Fibroblast of the aortic adventitia (primary cell): ENCODE measurements at regions not wholly inside any gene's neighbourhood (a gene's known extent, or its start where the extent isn't known, plus 50 kb on each side); places are given as distances from the start of the nearest gene placed in this dataset.

Source experiments
- DNase-seq: peaks from one replicate; pipeline ENCODE4 v3.0.0-alpha.2; 2010; ENCODE audit warnings: low read depth
- H3K4me3 ChIP-seq: 2 replicates; pipeline ENCODE4 v1.5.1; 2011; ENCODE audit warnings: low read depth, mild to moderate bottlenecking, control low read depth, low read length, moderate library complexity
- TF ChIP-seq, protein P1 (sequence below): IDR thresholded peaks from 2 replicates; pipeline ENCODE4 v1.5.1; 2011; ENCODE audit warnings: mild to moderate bottlenecking, low read length, control low read depth, inconsistent platforms; ENCODE audit not compliant: insufficient read depth

DNA sequence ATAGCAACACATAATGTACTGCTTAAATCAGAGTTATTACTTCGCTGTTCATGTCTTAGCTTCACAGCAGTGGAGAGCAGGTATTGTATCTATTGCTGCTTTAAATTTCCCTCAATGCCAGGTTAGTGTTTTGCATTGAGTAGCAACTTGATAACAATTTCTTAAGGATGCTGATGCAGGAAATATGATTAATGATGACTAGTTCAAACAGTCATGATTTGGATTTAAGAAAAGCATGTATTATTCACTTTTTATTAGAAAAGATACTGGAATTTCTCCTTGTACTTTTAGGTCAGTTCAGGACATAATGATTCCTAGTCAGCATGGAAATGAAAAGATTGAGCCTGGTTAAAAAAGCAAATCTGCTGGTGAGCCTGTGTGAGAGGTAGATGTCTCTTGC lies 67.2 kb upstream of the ARHGAP29 start:
- no peak overlapping the region for H3K4me3 ChIP-seq
- TF ChIP-seq, protein P1, sequence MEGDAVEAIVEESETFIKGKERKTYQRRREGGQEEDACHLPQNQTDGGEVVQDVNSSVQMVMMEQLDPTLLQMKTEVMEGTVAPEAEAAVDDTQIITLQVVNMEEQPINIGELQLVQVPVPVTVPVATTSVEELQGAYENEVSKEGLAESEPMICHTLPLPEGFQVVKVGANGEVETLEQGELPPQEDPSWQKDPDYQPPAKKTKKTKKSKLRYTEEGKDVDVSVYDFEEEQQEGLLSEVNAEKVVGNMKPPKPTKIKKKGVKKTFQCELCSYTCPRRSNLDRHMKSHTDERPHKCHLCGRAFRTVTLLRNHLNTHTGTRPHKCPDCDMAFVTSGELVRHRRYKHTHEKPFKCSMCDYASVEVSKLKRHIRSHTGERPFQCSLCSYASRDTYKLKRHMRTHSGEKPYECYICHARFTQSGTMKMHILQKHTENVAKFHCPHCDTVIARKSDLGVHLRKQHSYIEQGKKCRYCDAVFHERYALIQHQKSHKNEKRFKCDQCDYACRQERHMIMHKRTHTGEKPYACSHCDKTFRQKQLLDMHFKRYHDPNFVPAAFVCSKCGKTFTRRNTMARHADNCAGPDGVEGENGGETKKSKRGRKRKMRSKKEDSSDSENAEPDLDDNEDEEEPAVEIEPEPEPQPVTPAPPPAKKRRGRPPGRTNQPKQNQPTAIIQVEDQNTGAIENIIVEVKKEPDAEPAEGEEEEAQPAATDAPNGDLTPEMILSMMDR = no peak
- no peak for DNase-seq

DNA sequence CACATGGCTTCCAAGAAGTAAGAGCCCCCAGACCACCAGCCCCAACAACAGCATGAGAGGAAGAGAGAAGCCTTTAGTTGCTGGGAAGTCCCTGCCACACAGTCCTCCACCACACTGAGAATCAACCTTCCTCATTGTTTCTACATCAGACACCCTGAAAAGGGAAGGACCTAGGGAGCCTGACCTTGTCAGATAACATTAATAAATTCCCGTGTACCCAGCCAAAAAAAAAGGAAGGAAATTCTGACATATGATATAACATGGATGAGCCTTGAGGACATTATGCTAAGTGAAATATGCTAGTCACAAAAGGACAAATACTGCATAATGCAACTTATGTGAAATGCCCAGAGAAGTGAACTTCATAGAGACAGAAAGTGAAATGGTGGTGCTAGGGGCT lies 65.6 kb upstream of the ARHGAP29 start:
- H3K4me3 ChIP-seq = no peak overlapping the region
- DNase-seq = no peak
- TF ChIP-seq, protein P1 = no peak

DNA sequence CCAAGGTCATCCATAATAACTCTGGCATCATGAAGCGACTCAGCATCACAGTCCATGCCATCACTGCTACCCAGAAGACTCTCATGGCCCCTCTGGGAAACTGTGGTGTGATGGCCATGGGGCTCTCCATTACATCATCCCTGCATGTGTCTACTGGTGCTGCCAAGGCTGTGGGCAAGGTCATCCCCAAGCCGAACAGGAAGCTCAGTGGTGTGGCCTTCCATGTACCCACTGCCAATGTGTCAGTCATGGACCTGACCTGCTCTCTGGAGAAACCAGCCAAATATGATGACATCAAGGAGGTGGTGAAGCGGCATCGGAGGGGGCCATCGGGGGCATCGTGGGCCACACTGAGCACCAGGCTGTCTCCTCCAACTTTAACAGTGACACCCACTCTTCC lies 65.1 kb upstream of the ARHGAP29 start:
- no peak overlapping the region for H3K4me3 ChIP-seq
- DNase-seq = no peak
- TF ChIP-seq, protein P1 = no peak

DNA sequence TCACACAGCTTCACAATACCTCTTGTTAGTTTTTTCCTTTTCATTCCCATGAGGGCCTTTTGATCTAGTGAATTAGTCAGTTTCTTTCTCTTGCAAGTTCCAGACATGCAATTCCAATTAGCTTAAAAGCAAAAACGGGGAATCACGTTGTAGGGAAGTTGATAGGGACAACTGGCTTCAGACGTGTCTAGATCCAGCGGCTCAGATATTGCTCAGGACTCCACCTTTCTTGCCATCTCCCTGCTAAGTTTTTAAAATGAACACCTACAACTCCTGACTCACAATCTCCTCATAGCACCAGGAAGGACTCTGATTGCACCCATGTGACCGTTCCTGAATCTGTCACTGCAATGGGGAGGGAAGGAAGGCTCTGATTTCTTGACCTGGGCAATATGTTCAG lies 63.8 kb upstream of the ARHGAP29 start:
- H3K4me3 ChIP-seq = no peak overlapping the region
- peak; percentile 45 for DNase-seq
- TF ChIP-seq, protein P1 = no peak

DNA sequence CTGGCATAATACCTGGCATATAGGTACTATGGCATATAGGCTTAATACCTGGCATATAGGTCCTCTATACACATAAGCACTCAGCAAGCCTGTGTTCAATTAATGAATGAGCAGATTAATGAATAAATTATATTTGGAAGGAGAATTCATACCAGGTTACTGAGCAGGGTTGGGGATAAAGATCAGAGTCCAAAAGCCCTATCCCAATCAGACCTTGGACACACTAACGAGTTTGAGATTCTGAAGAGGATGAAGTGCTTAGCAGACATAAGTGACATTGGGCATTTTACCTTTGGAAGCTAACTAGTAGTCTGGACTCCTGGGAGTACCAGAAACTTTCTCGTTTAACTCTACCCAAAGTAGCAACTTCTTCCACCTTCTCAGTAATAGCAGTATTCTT lies 63.3 kb upstream of the ARHGAP29 start:
- no peak overlapping the region for H3K4me3 ChIP-seq
- TF ChIP-seq, protein P1 = no peak
- DNase-seq = no peak

DNA sequence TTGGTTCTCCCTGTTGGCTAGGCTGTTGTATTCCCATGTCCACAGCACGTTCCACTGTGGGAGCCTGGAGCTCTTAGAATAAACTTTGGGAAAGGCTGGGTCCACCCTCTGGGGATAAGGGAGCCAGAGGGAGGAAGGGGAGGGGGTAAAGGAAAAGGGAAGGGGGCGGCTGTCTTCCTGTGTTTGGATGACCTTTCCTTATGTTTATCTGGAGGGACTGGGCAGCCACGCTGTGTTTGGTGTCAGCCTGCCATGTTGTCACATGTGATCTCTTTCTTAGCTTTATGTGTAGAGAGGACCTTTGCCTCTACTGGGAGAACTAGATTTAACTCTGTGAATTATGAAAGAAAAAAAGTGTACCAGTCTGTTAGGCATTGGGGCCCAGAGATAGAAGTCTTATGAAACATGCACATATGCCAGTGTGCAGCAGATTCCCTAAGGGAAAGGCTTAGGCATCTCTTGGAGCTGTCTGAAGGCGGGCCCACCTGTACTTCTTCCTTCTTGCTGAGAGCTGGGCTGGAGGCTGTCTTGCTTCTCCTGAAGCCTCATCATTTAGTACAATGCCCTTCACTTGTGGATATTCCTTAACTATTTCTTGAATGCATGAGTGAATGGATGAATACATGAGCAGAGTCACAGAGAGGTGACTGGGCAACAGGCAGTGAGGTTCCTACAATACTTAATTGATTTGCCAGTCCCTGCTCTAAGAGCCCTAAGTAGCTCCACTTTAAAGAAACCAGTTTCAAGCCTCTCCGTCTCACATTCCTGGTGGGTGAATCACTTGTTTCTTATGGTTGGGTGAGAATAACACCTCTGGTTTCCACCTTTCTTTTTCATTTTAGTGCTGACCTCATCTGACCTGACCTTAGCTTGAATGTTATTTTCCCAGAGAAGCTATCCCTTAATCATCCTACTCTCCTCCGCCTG lies 62.5 kb upstream of the ARHGAP29 start:
- H3K4me3 ChIP-seq = no peak overlapping the region
- peak; percentile 61 for DNase-seq
- TF ChIP-seq, protein P1 = no peak
